ENCODE measurements at regions not wholly inside any gene's neighbourhood (a gene's known extent, or its start where the extent isn't known, plus 50 kb on each side); places are given as distances from the start of the nearest gene placed in this dataset.

GRCh38 chr22:47463220-47463619 lies 700.8 kb downstream of the TBC1D22A start:
- ATAC-seq: no peak
- 2% methylated on average over 8 of the region's 8 CpGs for WGBS (ENCODE audit: low lambda C conversion rate)
- no TSS peak for BruUV-seq (replicated peaks)
- H3K4me3 ChIP-seq (replicated peaks in 1 of 3; ENCODE audit: insufficient read depth in 1 of 3, low read depth in 2 of 3, low read length in 3 of 3): no peak overlapping the region
- peaks cover 0 to 1% of the 10 kb centered on the region in 2 experiments; a peak in 2 of 5 replicates for H3K27me3 ChIP-seq (ENCODE audit: control insufficient read depth in 1 of 2, insufficient read depth in 2 of 2, low read length in 2 of 2)
- no peak overlapping the region for H2AFZ ChIP-seq (ENCODE audit: low read length)
- no peaks in the 10 kb centered on the region for H3K36me3 ChIP-seq (replicated peaks in 1 of 2; ENCODE audit: control insufficient read depth in 1 of 2, insufficient read depth in 2 of 2, low read length in 2 of 2)
- TF ChIP-seq NFKBIZ (CRISPR knock-in tag; IDR thresholded peaks at IDR 0.05) (no peak), ZNF235 (CRISPR knock-in tag; IDR thresholded peaks at IDR 0.05; ENCODE audit: borderline replicate concordance) (no peak), BORCS8-MEF2B (CRISPR knock-in tag; IDR thresholded peaks at IDR 0.05) (no peak), EHMT2 (IDR thresholded peaks at IDR 0.05; ENCODE audit: borderline replicate concordance, low read depth, low read length) (no peak), TFDP1 (CRISPR knock-in tag; IDR thresholded peaks at IDR 0.05; ENCODE audit: borderline replicate concordance) (no peak), ZNF646 (CRISPR knock-in tag; IDR thresholded peaks at IDR 0.05) (no peak)
- H3K9me3 ChIP-seq (ENCODE audit: low read length): no peaks in the 10 kb centered on the region
- in situ Hi-C loops (cut with HindIII; ENCODE audit: extremely low pct_ligation_motif_present, low pct_unique_long_range_greater_than_20kb) (no loop called here), intact Hi-C loops (cut with micrococcal nuclease; ENCODE audit: unreplicated experiment) (no loop called here)
- no peak overlapping the region for H3K27ac ChIP-seq (ENCODE audit: extremely low read length, insufficient read depth, low read length)
- H4K20me1 ChIP-seq (ENCODE audit: insufficient read depth, low read length): no peaks in the 10 kb centered on the region
- H3K4me2 ChIP-seq (ENCODE audit: low read depth, low read length): no peak overlapping the region
- H3K4me1 ChIP-seq (ENCODE audit: insufficient read depth, low read length): no peaks in the 10 kb centered on the region
- POLR2A ChIA-PET: no interaction called here
- CTCF ChIA-PET (ENCODE audit: low intra/inter-chr PET ratio, low total read pairs): no interaction called here
- no peak for DNase-seq (ENCODE audit: low spot score)
- FAIRE-seq: no peak
- H3K79me2 ChIP-seq (ENCODE audit: insufficient read depth, low read length): no peaks in the 10 kb centered on the region
- no peak overlapping the region for H3K9ac ChIP-seq (ENCODE audit: insufficient read depth, low read depth, low read length)

All from HepG2 (cell line).